ENCODE measurements at regions not wholly inside any gene's neighbourhood (a gene's known extent, or its start where the extent isn't known, plus 50 kb on each side); places are given as distances from the start of the nearest gene placed in this dataset.

GRCh38 chr11:37552284-37552683 is 954.2 kb upstream of the RAG2 start:
- 90 to 94% methylated on average over 3 of the region's 3 CpGs for WGBS, 2 experiments
- Histone ChIP-seq H3K9me3 (ENCODE audit: control insufficient read depth, low read length) (no peaks in the 10 kb centered on the region), H3K4me1 (ENCODE audit: control insufficient read depth, insufficient read depth, low read length) (no peaks in the 10 kb centered on the region), H3K4me3 (ENCODE audit: insufficient read depth, low read depth, low read length) (no peak overlapping the region), H3K27ac (ENCODE audit: insufficient read depth, low read depth, low read length, poor library complexity, severe bottlenecking) (no peak overlapping the region), H3K27me3 (ENCODE audit: control insufficient read depth, insufficient read depth, low read length, poor library complexity, severe bottlenecking) (no peaks in the 10 kb centered on the region), H3K36me3 (ENCODE audit: control insufficient read depth, insufficient read depth, low read length) (no peaks in the 10 kb centered on the region)

GRCh38 chr11:37544491-37544890 is 946.5 kb upstream of the RAG2 start:
- no peaks in the 10 kb centered on the region for H3K9me3 ChIP-seq (ENCODE audit: control insufficient read depth, low read length)
- no peaks in the 10 kb centered on the region for H3K4me1 ChIP-seq (ENCODE audit: control insufficient read depth, insufficient read depth, low read length)
- no peaks in the 10 kb centered on the region for H3K36me3 ChIP-seq (ENCODE audit: control insufficient read depth, insufficient read depth, low read length)
- no peak overlapping the region for H3K4me3 ChIP-seq (ENCODE audit: insufficient read depth, low read depth, low read length)
- no peak overlapping the region for H3K27ac ChIP-seq (ENCODE audit: insufficient read depth, low read depth, low read length, poor library complexity, severe bottlenecking)
- H3K27me3 ChIP-seq (ENCODE audit: control insufficient read depth, insufficient read depth, low read length, poor library complexity, severe bottlenecking): no peaks in the 10 kb centered on the region

DNA sequence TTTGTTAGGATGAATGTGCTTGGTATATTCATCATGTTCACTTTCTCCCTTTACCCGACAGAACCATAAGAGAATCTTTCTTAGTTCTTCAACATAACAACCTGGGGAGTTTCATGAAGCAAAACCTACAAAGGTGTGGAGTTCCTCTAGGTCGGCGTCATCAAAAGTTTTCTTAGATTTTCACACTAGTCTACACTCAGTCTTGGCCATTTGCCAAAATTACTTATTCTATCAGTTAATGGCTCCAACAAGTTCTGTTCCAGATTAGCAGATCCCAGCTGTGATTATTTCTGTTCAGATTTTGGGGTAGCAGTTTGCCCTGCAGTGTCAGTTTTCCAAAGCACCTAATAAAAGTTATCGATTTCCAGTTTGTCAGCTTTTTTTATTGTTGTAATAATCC is 935.8 kb upstream of the RAG2 start:
- Histone ChIP-seq H3K36me3 (ENCODE audit: control insufficient read depth, insufficient read depth, low read length) (no peaks in the 10 kb centered on the region), H3K4me3 (ENCODE audit: insufficient read depth, low read depth, low read length) (no peak overlapping the region), H3K27me3 (ENCODE audit: control insufficient read depth, insufficient read depth, low read length, poor library complexity, severe bottlenecking) (no peaks in the 10 kb centered on the region), H3K4me1 (ENCODE audit: control insufficient read depth, insufficient read depth, low read length) (no peaks in the 10 kb centered on the region), H3K9me3 (ENCODE audit: control insufficient read depth, low read length) (no peaks in the 10 kb centered on the region), H3K27ac (ENCODE audit: insufficient read depth, low read depth, low read length, poor library complexity, severe bottlenecking) (no peak overlapping the region)
- 96 to 98% methylated on average over 4 of the region's 4 CpGs for WGBS, 2 experiments

- Histone ChIP-seq H3K4me3 (ENCODE audit: insufficient read depth, low read depth, low read length) (no peak overlapping the region), H3K4me1 (ENCODE audit: control insufficient read depth, insufficient read depth, low read length) (no peaks in the 10 kb centered on the region), H3K27me3 (ENCODE audit: control insufficient read depth, insufficient read depth, low read length, poor library complexity, severe bottlenecking) (no peaks in the 10 kb centered on the region), H3K36me3 (ENCODE audit: control insufficient read depth, insufficient read depth, low read length) (no peaks in the 10 kb centered on the region), H3K27ac (ENCODE audit: insufficient read depth, low read depth, low read length, poor library complexity, severe bottlenecking) (no peak overlapping the region), H3K9me3 (ENCODE audit: control insufficient read depth, low read length) (no peaks in the 10 kb centered on the region)
- 98% methylated on average over 2 of the region's 2 CpGs for WGBS, 2 experiments
These were observed 935.1 kb upstream of the RAG2 start for GRCh38 chr11:37533087-37533486.

- Histone ChIP-seq H3K36me3 (ENCODE audit: control insufficient read depth, insufficient read depth, low read length) (no peaks in the 10 kb centered on the region), H3K27ac (ENCODE audit: insufficient read depth, low read depth, low read length, poor library complexity, severe bottlenecking) (no peak overlapping the region), H3K9me3 (ENCODE audit: control insufficient read depth, low read length) (no peaks in the 10 kb centered on the region), H3K4me3 (ENCODE audit: insufficient read depth, low read depth, low read length) (no peak overlapping the region), H3K4me1 (ENCODE audit: control insufficient read depth, insufficient read depth, low read length) (no peaks in the 10 kb centered on the region), H3K27me3 (ENCODE audit: control insufficient read depth, insufficient read depth, low read length, poor library complexity, severe bottlenecking) (no peaks in the 10 kb centered on the region)
- WGBS, 2 experiments: 81 to 84% methylated on average over 2 of the region's 2 CpGs
These were observed 934.2 kb upstream of the RAG2 start for GRCh38 chr11:37532271-37532670.

- no peak overlapping the region for H3K4me3 ChIP-seq (ENCODE audit: insufficient read depth, low read depth, low read length)
These were observed 929.5 kb upstream of the RAG2 start for GRCh38 chr11:37527545-37527944.

GRCh38 chr11:37525336-37525735 is 927.3 kb upstream of the RAG2 start:
- Histone ChIP-seq H3K9me3 (ENCODE audit: control insufficient read depth, low read length) (no peaks in the 10 kb centered on the region), H3K4me1 (ENCODE audit: control insufficient read depth, insufficient read depth, low read length) (no peaks in the 10 kb centered on the region), H3K4me3 (ENCODE audit: insufficient read depth, low read depth, low read length) (no peak overlapping the region), H3K27me3 (ENCODE audit: control insufficient read depth, insufficient read depth, low read length, poor library complexity, severe bottlenecking) (no peaks in the 10 kb centered on the region), H3K27ac (ENCODE audit: insufficient read depth, low read depth, low read length, poor library complexity, severe bottlenecking) (no peak overlapping the region), H3K36me3 (ENCODE audit: control insufficient read depth, insufficient read depth, low read length) (no peaks in the 10 kb centered on the region)

More at GRCh38 chr11:37527545-37527944, 929.5 kb upstream of the RAG2 start:
- Histone ChIP-seq H3K36me3 (ENCODE audit: control insufficient read depth, insufficient read depth, low read length) (no peaks in the 10 kb centered on the region), H3K27ac (ENCODE audit: insufficient read depth, low read depth, low read length, poor library complexity, severe bottlenecking) (no peak overlapping the region), H3K4me1 (ENCODE audit: control insufficient read depth, insufficient read depth, low read length) (no peaks in the 10 kb centered on the region), H3K9me3 (ENCODE audit: control insufficient read depth, low read length) (no peaks in the 10 kb centered on the region), H3K27me3 (ENCODE audit: control insufficient read depth, insufficient read depth, low read length, poor library complexity, severe bottlenecking) (no peaks in the 10 kb centered on the region)
- no CpG with 5 or more reads among the region's 1 CpG for WGBS, 2 experiments

GRCh38 chr11:37519781-37520180 is 921.7 kb upstream of the RAG2 start:
- no peaks in the 10 kb centered on the region for H3K27me3 ChIP-seq (ENCODE audit: control insufficient read depth, insufficient read depth, low read length, poor library complexity, severe bottlenecking)
- no peaks in the 10 kb centered on the region for H3K4me1 ChIP-seq (ENCODE audit: control insufficient read depth, insufficient read depth, low read length)
- H3K4me3 ChIP-seq (ENCODE audit: insufficient read depth, low read depth, low read length): no peak overlapping the region
- no peak overlapping the region for H3K27ac ChIP-seq (ENCODE audit: insufficient read depth, low read depth, low read length, poor library complexity, severe bottlenecking)
- no peaks in the 10 kb centered on the region for H3K36me3 ChIP-seq (ENCODE audit: control insufficient read depth, insufficient read depth, low read length)
- H3K9me3 ChIP-seq (ENCODE audit: control insufficient read depth, low read length): no peaks in the 10 kb centered on the region

DNA sequence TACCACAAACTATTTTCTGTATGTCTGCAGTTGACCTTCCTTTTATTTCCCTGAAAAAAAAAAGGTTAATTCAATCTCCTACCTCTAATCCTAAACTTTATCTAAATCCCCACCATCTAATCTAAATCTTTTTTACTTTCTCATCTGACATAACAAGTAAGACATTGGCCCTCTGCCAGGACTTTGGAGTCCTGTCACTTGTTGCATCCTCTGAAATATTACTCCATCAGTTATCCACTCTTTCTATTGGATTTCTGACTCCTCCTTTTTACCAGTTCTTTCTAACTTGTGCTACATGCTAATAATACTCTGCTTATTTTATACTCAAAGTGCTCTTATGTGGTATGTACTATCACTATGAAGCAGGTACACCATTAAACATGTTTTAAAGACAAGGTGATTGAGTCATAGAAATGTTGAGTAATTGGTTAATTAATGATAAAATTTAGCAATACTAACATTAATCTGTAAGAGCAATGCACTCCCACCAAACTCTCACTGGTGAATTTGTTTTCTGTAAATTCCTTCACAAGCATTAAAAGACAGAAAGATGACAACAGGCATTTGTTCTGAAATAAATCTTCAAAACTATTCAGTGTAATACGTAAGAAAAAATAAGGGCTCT is 914.2 kb upstream of the RAG2 start:
- Histone ChIP-seq H3K9me3 (ENCODE audit: control insufficient read depth, low read length) (no peaks in the 10 kb centered on the region), H3K36me3 (ENCODE audit: control insufficient read depth, insufficient read depth, low read length) (no peaks in the 10 kb centered on the region), H3K4me1 (ENCODE audit: control insufficient read depth, insufficient read depth, low read length) (no peaks in the 10 kb centered on the region), H3K27ac (ENCODE audit: insufficient read depth, low read depth, low read length, poor library complexity, severe bottlenecking) (no peak overlapping the region), H3K4me3 (ENCODE audit: insufficient read depth, low read depth, low read length) (no peak overlapping the region), H3K27me3 (ENCODE audit: control insufficient read depth, insufficient read depth, low read length, poor library complexity, severe bottlenecking) (no peaks in the 10 kb centered on the region)
- WGBS, 2 experiments: 100% methylated on average over 1 of the region's 1 CpG; no CpG with 5 or more reads in 1 of the 2 experiments

- H3K27ac ChIP-seq (ENCODE audit: insufficient read depth, low read depth, low read length, poor library complexity, severe bottlenecking): no peak overlapping the region
- no peaks in the 10 kb centered on the region for H3K36me3 ChIP-seq (ENCODE audit: control insufficient read depth, insufficient read depth, low read length)
- WGBS, 2 experiments: 92 to 100% methylated on average over 1 of the region's 1 CpG
- H3K4me3 ChIP-seq (ENCODE audit: insufficient read depth, low read depth, low read length): no peak overlapping the region
- no peaks in the 10 kb centered on the region for H3K27me3 ChIP-seq (ENCODE audit: control insufficient read depth, insufficient read depth, low read length, poor library complexity, severe bottlenecking)
- no peaks in the 10 kb centered on the region for H3K9me3 ChIP-seq (ENCODE audit: control insufficient read depth, low read length)
- no peaks in the 10 kb centered on the region for H3K4me1 ChIP-seq (ENCODE audit: control insufficient read depth, insufficient read depth, low read length)
These were observed 913.4 kb upstream of the RAG2 start for GRCh38 chr11:37511425-37511933.

GRCh38 chr11:37509506-37509905 is 911.5 kb upstream of the RAG2 start:
- WGBS, 2 experiments: 96 to 97% methylated on average over 2 of the region's 2 CpGs
- no peaks in the 10 kb centered on the region for H3K4me1 ChIP-seq (ENCODE audit: control insufficient read depth, insufficient read depth, low read length)
- no peaks in the 10 kb centered on the region for H3K27me3 ChIP-seq (ENCODE audit: control insufficient read depth, insufficient read depth, low read length, poor library complexity, severe bottlenecking)
- H3K27ac ChIP-seq (ENCODE audit: insufficient read depth, low read depth, low read length, poor library complexity, severe bottlenecking): no peak overlapping the region
- H3K9me3 ChIP-seq (ENCODE audit: control insufficient read depth, low read length): no peaks in the 10 kb centered on the region
- H3K4me3 ChIP-seq (ENCODE audit: insufficient read depth, low read depth, low read length): no peak overlapping the region
- H3K36me3 ChIP-seq (ENCODE audit: control insufficient read depth, insufficient read depth, low read length): no peaks in the 10 kb centered on the region
